ENCODE measurements at regions not wholly inside any gene's neighbourhood (a gene's known extent, or its start where the extent isn't known, plus 50 kb on each side); places are given as distances from the start of the nearest gene placed in this dataset.

- Histone ChIP-seq H3K4me3 (ENCODE audit: low read depth in 2 of 2, low read length in 1 of 2) (no peak overlapping the region), H3K27ac (ENCODE audit: low read depth in 2 of 2, low read length in 1 of 2) (no peak overlapping the region), H3K4me1 (ENCODE audit: control insufficient read depth in 1 of 2, insufficient read depth in 2 of 2, low read depth in 1 of 2, low read length in 1 of 2) (no peaks in the 10 kb centered on the region), H3K4me2 (no peak overlapping the region), H3K27me3 (ENCODE audit: insufficient read depth) (no peaks in the 10 kb centered on the region), H3K9me2 (no peaks in the 10 kb centered on the region), H3K9ac (no peak overlapping the region), H3F3A (replicated peaks; ENCODE audit: insufficient read depth) (no peaks in the 10 kb centered on the region), H3K36me3 (replicated peaks in 1 of 2; ENCODE audit: control insufficient read depth in 1 of 2, insufficient read depth in 2 of 2, low read length in 1 of 2) (no peaks in the 10 kb centered on the region), H3K79me2 (ENCODE audit: insufficient read depth) (no peaks in the 10 kb centered on the region), H2AFZ (ENCODE audit: low read depth) (no peak overlapping the region), H4K20me1 (ENCODE audit: insufficient read depth) (no peaks in the 10 kb centered on the region), H3K9me3 (no peaks in the 10 kb centered on the region)
- no peak for DNase-seq
- TF ChIP-seq RFX5 (IDR thresholded peaks at IDR 0.05; ENCODE audit: low read length): no peak
- TF ChIP-seq YY1 (IDR thresholded peaks at IDR 0.05; ENCODE audit: low read depth): no peak
- no peak for TF ChIP-seq TEAD4 (IDR thresholded peaks at IDR 0.05; ENCODE audit: borderline replicate concordance, insufficient read depth)
- TF ChIP-seq NRF1 (IDR thresholded peaks at IDR 0.05; ENCODE audit: low read depth, low read length): no peak
- no peak for TF ChIP-seq RCOR1 (IDR thresholded peaks at IDR 0.05; ENCODE audit: low read length)
- no peak for TF ChIP-seq NFIC (IDR thresholded peaks at IDR 0.05; ENCODE audit: borderline replicate concordance)
- no peak for TF ChIP-seq JUND (IDR thresholded peaks at IDR 0.05)
- no peak for TF ChIP-seq IRF3 (IDR thresholded peaks at IDR 0.05; ENCODE audit: low read depth, low read length)
- no peak for TF ChIP-seq ZBTB33 (IDR thresholded peaks at IDR 0.05; ENCODE audit: borderline replicate concordance, low read depth)
- TF ChIP-seq TAF1 (IDR thresholded peaks at IDR 0.05; ENCODE audit: borderline replicate concordance, low read depth, low read length): no peak
- no peak for TF ChIP-seq RAD21 (IDR thresholded peaks at IDR 0.05; ENCODE audit: low read length)
- no peak for TF ChIP-seq EZH2phosphoT487 (IDR thresholded peaks at IDR 0.05; ENCODE audit: borderline replicate concordance, low read depth)
- TF ChIP-seq SIN3A (IDR thresholded peaks at IDR 0.05; ENCODE audit: borderline replicate concordance, low read depth, low read length): no peak
- no peak for TF ChIP-seq SMC3 (IDR thresholded peaks at IDR 0.05; ENCODE audit: low read depth, low read length)
- no peak for TF ChIP-seq FOSL2 (IDR thresholded peaks at IDR 0.05; ENCODE audit: borderline replicate concordance, low read depth)
- TF ChIP-seq RXRA (IDR thresholded peaks at IDR 0.05; ENCODE audit: borderline replicate concordance, low read depth): no peak
- TF ChIP-seq MAX (IDR thresholded peaks at IDR 0.05; ENCODE audit: low read depth): no peak
- CTCF ChIA-PET: no interaction called here
- 0% methylated on average over 3 of the region's 3 CpGs for WGBS (ENCODE audit: low lambda C conversion rate)
- POLR2A ChIA-PET: no interaction called here
Measured at GRCh38 chr13:111939666-111940278, 127.2 kb upstream of the SOX1 start.

All from SK-N-SH (cell line).